MCF 10A (cell line): ENCODE measurements at regions not wholly inside any gene's neighbourhood (a gene's known extent, or its start where the extent isn't known, plus 50 kb on each side); places are given as distances from the start of the nearest gene placed in this dataset.

Source experiments
- BruUV-seq: library from RNA; stranded (reverse); fragments of 400-500 nt; replicated peaks from 2 replicates; lab custom pipeline; 2021; lab: Mats Ljungman, UMichigan
- CTCF ChIA-PET: fragments of 300-600 bp; sonication (Branson Sonifier 250); formaldehyde crosslinking; extraction: SDS; loops from one replicate; lab custom pipeline; 2021; ENCODE audit warnings: antibody characterized with exemption, inconsistent platforms; lab: Yijun Ruan, JAX
- POLR2A ChIA-PET: fragments of 300-600, 350-650 bp; sonication (Branson Sonifier 250); formaldehyde crosslinking; extraction: SDS; loops from one replicate; lab custom pipeline; 2020; ENCODE audit warnings: antibody characterized with exemption, inconsistent platforms; lab: Yijun Ruan, JAX
- DNase-seq: peaks from one replicate; pipeline ENCODE4 v3.0.0-alpha.2; 2018; ENCODE audit not compliant: unreplicated experiment
- H3K27ac Mint-ChIP-seq: one replicate; pipeline ENCODE4 v1.8.0; 2022; ENCODE audit warnings: mild to moderate bottlenecking, low read depth, mixed read lengths; ENCODE audit not compliant: unreplicated experiment
- H3K27me3 Mint-ChIP-seq: one replicate; pipeline ENCODE4 v1.8.0; 2022; ENCODE audit warnings: mixed read lengths; ENCODE audit not compliant: insufficient read depth, unreplicated experiment
- H3K36me3 Mint-ChIP-seq: one replicate; pipeline ENCODE4 v1.8.0; 2022; ENCODE audit warnings: mild to moderate bottlenecking, moderate library complexity, mixed read lengths; ENCODE audit not compliant: insufficient read depth, unreplicated experiment
- H3K4me1 Mint-ChIP-seq: one replicate; pipeline ENCODE4 v1.8.0; 2022; ENCODE audit warnings: mixed read lengths; ENCODE audit not compliant: insufficient read depth, unreplicated experiment
- H3K4me3 Mint-ChIP-seq: one replicate; pipeline ENCODE4 v1.8.0; 2022; ENCODE audit warnings: mild to moderate bottlenecking, moderate library complexity, mixed read lengths; ENCODE audit not compliant: unreplicated experiment
- H3K9me3 Mint-ChIP-seq: one replicate; pipeline ENCODE4 v1.8.0; 2022; ENCODE audit warnings: mixed read lengths; ENCODE audit not compliant: unreplicated experiment
- intact Hi-C: fragments of 100-400 bp; cut with micrococcal nuclease; formaldehyde crosslinking; loops from 2 replicates; pipeline ENCODE4 v1.14.1; 2022
- TF ChIP-seq, protein P1 (sequence below): fragments of 200-600 bp; IDR thresholded peaks from one replicate; pipeline ENCODE4 v1.8.0; 2022; ENCODE audit warnings: antibody characterized with exemption, mild to moderate bottlenecking; ENCODE audit not compliant: unreplicated experiment

DNA sequence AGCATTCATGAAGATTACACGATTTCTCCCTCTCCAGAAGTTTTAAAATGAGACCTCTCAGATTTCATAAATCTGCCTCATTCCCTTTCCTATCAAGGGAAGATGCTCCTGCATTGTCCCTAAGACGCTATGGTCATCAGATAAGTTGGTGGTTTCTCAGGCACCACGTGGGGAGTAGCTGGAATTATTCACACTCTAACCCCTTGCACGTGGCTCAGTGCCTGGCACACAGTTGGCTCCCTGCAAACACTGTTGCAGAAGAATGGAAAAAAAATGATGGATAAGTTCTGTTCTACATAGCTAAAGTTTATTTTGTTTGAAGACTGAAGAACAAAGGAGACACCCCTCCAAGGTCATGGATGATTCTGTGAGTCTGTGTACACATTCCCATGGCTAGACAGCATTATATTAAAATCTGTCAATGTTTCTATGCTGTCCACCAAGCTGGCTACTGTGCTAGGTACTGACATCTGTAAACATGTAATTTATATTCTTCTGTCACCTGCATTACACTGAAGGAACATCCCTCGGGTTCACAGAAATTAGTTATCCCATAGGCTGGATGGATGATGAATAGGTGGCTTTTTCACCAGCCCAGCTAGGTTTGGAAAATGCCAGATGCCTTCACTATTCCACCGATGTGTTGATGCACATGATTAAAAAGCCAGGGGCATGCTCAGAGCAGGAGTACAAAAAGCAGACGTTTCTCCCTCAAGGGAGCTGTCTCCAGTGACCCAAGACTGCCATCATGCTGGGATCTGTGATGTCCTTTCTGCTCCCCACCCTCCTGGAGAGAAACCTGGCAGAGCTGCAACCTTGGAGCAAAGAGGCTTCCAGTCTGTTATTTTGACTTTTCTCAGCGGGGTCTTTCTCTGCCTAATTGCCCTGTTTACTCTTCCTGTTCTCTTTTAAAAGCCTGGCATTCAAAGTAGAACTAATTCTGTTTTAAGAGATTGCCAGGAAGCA, 610.5 kb downstream of the UTRN start:
- no peak overlapping the region for H3K4me3 Mint-ChIP-seq
- H3K9me3 Mint-ChIP-seq = no peaks in the 10 kb centered on the region
- no peaks in the 10 kb centered on the region for H3K36me3 Mint-ChIP-seq
- TF ChIP-seq, protein P1, sequence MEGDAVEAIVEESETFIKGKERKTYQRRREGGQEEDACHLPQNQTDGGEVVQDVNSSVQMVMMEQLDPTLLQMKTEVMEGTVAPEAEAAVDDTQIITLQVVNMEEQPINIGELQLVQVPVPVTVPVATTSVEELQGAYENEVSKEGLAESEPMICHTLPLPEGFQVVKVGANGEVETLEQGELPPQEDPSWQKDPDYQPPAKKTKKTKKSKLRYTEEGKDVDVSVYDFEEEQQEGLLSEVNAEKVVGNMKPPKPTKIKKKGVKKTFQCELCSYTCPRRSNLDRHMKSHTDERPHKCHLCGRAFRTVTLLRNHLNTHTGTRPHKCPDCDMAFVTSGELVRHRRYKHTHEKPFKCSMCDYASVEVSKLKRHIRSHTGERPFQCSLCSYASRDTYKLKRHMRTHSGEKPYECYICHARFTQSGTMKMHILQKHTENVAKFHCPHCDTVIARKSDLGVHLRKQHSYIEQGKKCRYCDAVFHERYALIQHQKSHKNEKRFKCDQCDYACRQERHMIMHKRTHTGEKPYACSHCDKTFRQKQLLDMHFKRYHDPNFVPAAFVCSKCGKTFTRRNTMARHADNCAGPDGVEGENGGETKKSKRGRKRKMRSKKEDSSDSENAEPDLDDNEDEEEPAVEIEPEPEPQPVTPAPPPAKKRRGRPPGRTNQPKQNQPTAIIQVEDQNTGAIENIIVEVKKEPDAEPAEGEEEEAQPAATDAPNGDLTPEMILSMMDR = no peak
- DNase-seq = no peak
- BruUV-seq = no TSS peak
- H3K27me3 Mint-ChIP-seq = no peaks in the 10 kb centered on the region
- ChIA-PET POLR2A (interaction anchor here (0.6 kb wide), 1 partner anchor 722 kb away, joined by 3 read pairs; no protein-coding TSS in a partner anchor), CTCF (interaction anchor here (0.7 kb wide), 1 partner anchor 14 kb away, joined by 3 read pairs; no protein-coding TSS in a partner anchor)
- H3K27ac Mint-ChIP-seq = no peak overlapping the region
- intact Hi-C loops = no loop called here
- H3K4me1 Mint-ChIP-seq = peaks cover 15% of the 10 kb centered on the region

DNA sequence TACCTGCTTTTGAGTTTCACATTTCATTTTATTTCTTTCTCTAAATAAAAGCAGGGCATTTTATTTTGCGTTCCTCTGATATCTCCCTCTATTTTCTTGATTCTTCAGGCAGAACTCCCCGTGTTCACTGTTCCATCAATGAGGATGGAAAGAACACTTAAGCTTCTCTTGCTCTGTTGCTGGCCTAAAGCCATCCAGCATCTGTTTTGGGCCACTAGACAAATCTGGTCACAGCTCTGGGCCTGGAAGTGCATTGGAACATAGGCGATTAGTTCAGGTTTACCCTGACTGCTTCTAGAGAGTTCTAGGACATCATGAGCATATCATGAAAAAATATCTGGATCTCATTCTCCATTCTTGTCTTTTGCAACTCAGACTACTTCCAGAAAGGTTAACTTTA, 611.2 kb downstream of the UTRN start:
- intact Hi-C loops = no loop called here
- Mint-ChIP-seq H3K9me3 (no peaks in the 10 kb centered on the region), H3K27me3 (no peaks in the 10 kb centered on the region), H3K27ac (no peak overlapping the region), H3K36me3 (no peaks in the 10 kb centered on the region), H3K4me1 (peaks cover 15% of the 10 kb centered on the region), H3K4me3 (no peak overlapping the region)
- TF ChIP-seq, protein P1 = no peak
- no peak for DNase-seq
- ChIA-PET POLR2A (no interaction called here), CTCF (no interaction called here)
- BruUV-seq = no TSS peak

DNA sequence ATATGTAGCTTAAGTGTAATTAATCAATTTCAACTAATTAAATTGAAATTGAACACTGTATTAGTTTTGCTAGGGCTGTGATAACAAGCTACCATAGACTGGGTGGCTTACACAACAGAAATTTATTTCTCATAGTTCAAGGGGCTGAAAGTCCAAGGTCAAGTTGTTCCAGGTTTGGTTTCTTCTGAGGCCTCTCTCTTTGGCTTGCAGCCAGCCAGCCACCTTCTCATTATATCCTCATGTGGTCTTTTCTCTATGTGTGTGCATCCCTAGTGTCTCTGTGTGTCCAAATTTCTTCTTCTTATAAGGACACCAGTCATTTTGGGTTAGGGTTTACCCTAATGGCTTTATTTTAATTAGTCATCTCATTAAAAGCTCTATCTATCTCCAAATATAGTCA, 611.7 kb downstream of the UTRN start:
- H3K27ac Mint-ChIP-seq = no peak overlapping the region
- CTCF ChIA-PET = interaction anchor here (0.6 kb wide), 1 partner anchor 839 kb away, joined by 3 read pairs; no protein-coding TSS in a partner anchor
- H3K9me3 Mint-ChIP-seq = no peaks in the 10 kb centered on the region
- H3K4me3 Mint-ChIP-seq = no peak overlapping the region
- H3K36me3 Mint-ChIP-seq = no peaks in the 10 kb centered on the region
- no TSS peak for BruUV-seq
- H3K27me3 Mint-ChIP-seq = no peaks in the 10 kb centered on the region
- POLR2A ChIA-PET = interaction anchor here (0.6 kb wide), 1 partner anchor 25 kb away, joined by 3 read pairs; no protein-coding TSS in a partner anchor
- no peak for DNase-seq
- intact Hi-C loops = no loop called here
- TF ChIP-seq, protein P1 = no peak
- peaks cover 15% of the 10 kb centered on the region for H3K4me1 Mint-ChIP-seq

DNA sequence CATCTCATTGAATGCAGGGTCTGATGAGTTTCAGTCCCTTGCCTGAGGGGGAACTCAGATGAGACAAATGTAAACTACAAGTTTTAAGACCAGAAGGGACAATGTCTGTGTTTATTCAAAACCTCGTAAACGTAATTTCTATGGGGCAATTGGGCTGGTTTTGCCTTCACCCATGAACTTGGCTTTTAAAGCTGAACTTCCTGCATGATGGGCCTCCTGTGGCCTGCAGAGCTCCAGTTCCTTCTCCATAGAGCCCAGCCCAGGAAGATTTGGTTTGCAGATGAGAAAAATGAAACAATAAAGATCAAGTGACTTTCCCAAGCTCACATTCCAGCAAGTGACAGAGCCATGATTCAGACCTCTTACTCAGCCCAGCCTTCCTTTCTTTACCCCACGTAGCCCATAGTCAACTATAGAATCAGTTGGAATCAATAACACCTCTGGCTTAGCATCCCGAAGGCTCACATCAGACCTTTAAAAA, 612.3 kb downstream of the UTRN start:
- ChIA-PET POLR2A (interaction anchor here (0.6 kb wide), 1 partner anchor 24 kb away, joined by 3 read pairs; no protein-coding TSS in a partner anchor), CTCF (no interaction called here)
- peak overlapping the region; percentile 76 for H3K27ac Mint-ChIP-seq
- TF ChIP-seq, protein P1 = no peak
- intact Hi-C loops = no loop called here
- BruUV-seq = no TSS peak
- H3K27me3 Mint-ChIP-seq = no peaks in the 10 kb centered on the region
- DNase-seq = peak; percentile 71
- no peaks in the 10 kb centered on the region for H3K9me3 Mint-ChIP-seq
- H3K4me3 Mint-ChIP-seq = no peak overlapping the region
- no peaks in the 10 kb centered on the region for H3K36me3 Mint-ChIP-seq
- H3K4me1 Mint-ChIP-seq = peaks cover 15% of the 10 kb centered on the region
